UCSD-AML1 (cell line): ENCODE measurements at regions not wholly inside any gene's neighbourhood (a gene's known extent, or its start where the extent isn't known, plus 50 kb on each side); places are given as distances from the start of the nearest gene placed in this dataset.

Source experiments
- DNase-seq: peaks from one replicate; lab custom pipeline; 2025; ENCODE audit not compliant: unreplicated experiment; lab: John Stamatoyannopoulos, UW

DNA sequence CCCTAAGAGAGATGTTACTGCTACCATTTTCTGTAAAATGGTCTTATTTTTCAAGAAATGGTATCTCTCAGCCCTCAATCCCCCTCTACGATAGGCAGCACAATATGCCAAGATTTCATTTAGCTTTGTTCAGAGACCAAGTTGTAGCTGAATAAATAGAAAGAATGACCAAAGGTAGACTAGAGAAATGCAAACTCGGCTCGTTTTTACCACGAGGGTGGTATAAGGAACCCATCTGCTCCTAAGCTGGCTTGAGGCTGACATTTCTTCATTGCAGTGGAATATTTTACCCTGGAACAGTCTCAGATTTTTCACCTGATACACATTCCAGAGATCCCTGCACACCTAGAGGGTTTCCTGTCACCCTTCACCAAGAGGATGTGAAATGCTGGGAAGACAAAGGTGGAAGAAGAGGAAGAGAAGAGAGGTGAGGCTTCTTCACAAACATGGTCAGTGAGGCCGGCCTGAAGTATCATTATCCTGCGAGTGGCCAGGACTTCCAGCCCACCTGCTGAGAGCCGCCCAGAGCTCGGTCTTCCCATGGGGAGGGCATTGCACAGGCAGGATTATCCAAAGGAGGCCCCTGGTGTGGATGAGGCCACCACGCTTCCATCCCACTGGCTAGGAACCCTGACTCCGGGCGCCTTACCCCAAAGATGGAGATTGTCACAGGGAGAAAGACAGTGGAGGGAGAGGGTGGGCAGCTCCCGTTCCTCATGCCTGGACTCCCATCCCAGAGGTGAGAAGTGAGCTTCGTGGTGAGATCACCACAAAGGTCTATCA is 57.1 kb upstream of the AFDN start:
- no peak for DNase-seq

DNA sequence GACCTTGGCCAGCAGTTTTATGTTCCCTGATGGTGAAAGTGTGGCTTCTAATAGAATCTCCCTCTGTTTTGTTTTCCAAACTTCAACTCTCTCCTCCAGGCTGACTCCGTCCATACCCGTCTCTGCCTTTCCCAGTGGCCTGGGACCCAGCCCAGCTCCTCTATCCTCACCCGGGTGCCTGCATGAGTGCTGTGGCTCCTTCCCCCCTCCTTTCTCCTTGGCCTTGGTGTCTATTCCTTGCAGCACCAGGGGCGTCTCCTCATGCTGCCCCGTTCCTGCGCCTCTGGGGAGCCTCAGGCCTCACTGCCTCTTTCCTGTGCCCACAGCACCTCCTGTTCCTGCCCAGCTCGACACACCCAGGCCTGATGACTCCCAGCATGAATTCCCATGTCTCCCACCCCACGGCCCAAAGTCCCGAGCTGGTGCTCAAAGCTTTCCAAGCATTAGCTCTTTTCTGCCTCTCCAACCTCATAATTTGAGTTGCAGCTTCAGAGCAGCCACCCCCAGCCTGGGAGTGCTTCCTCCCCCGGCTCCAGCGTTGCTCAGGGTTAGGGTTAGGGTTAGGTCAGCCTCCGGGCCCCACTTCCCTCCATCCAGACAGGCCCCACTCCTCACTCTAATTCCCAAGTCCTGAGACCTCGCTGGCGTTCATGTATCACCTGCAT is 56.3 kb upstream of the AFDN start:
- no peak for DNase-seq

DNA sequence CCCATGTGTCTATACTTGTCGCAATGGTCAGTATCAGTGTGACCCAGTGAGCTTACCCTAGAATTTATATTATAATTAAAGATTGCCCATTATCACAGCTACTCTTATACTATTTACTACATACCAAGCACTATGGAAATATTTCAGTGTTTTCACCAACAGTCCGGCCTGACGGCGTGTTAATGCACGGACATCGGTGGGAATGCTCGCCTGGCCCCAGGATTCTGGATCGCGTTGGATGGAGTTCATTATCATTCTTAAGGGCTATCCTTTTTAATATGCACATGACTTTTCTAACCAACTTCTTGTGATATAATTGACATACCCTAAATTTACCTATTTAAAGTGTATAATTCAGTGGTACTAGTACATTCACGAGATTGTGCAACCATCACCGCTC is 51.8 kb upstream of the AFDN start:
- no peak for DNase-seq

DNA sequence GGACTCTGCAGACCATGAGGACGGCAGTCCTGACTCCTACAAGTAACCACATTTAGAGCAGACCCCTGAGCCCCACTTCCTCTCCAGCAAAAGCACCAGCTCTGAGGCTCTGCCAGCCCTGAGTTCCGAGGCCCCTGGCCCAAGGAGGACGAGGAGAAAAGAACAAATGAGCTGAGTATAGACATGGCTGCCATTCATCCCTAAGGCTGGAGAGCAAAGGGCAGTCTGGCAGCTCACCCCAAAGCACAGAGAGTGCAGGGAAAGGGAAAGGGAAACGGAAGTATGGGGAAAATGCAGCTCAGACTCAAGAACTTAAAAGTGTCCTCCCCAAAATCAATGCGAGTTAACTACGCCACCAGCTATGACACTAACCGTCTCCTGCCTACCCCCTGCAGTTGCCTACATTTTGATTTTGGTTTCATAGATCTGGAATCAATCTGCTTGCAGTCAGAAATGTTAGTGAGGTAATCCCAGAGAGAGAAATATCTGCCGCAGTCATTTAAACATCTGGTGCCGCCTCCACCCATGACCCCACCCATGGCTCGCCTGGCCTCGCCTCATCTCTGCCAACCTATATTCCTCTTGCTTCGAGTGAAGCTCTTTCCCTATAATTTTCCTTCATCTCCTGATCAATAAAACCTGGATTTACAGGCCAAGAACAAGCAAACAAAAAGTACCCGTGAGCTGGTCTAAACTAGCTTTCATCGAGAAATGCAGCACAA is 49.6 kb upstream of the AFDN start:
- no peak for DNase-seq
